Kidney (tissue), 13 donors: ENCODE measurements at regions not wholly inside any gene's neighbourhood (a gene's known extent, or its start where the extent isn't known, plus 50 kb on each side); places are given as distances from the start of the nearest gene placed in this dataset.

ENCODE experiments used
- DNase-seq, 5 donors: peaks; one replicate each; pipeline ENCODE4 v3.0.0-alpha.2; 2013 to 2020
- FAIRE-seq: peaks from 2 replicates; lab custom pipeline; 2012; peaks lifted over from hg19 to GRCh38; lab: Jason Lieb, UNC
- H3K27ac ChIP-seq, 2 donors: one replicate each; pipeline ENCODE4 v1.7.0; 2013; ENCODE audit warnings: low read depth in 2 of 2, low read length in 2 of 2, inconsistent platforms in 1 of 2
- H3K27me3 ChIP-seq: one replicate; pipeline ENCODE4 v1.7.1; 2013; ENCODE audit warnings: low read length, inconsistent platforms; ENCODE audit not compliant: control insufficient read depth, insufficient read depth
- H3K36me3 ChIP-seq, 3 donors: one replicate each; pipeline versions ENCODE4 v1.7.0 to v1.7.1; 2013; ENCODE audit warnings: low read length in 3 of 3, control low read depth in 1 of 3, inconsistent platforms in 1 of 3; ENCODE audit not compliant: insufficient read depth in 3 of 3, control insufficient read depth in 2 of 3
- H3K4me1 ChIP-seq, 3 donors: one replicate each; pipeline versions ENCODE4 v1.7.0 to v1.7.1; 2013; ENCODE audit warnings: low read length in 3 of 3, inconsistent platforms in 1 of 3, low read depth in 1 of 3; ENCODE audit not compliant: control insufficient read depth in 2 of 3, insufficient read depth in 2 of 3
- H3K4me3 ChIP-seq, 3 donors: one replicate each; pipeline versions ENCODE4 v1.7.0 to v1.8.1; 2013; ENCODE audit warnings: low read length in 3 of 3, control low read depth in 1 of 3, inconsistent platforms in 1 of 3
- H3K9ac ChIP-seq, 3 donors: one replicate each; pipeline versions ENCODE4 v1.7.0 to v1.7.1; 2013; ENCODE audit warnings: low read length in 3 of 3, control low read depth in 1 of 3, inconsistent platforms in 1 of 3
- H3K9me3 ChIP-seq, 3 donors: one replicate each; pipeline versions ENCODE4 v1.7.0 to v1.7.1; 2013; ENCODE audit warnings: low read length in 3 of 3, control low read depth in 1 of 3, inconsistent platforms in 1 of 3; ENCODE audit not compliant: control insufficient read depth in 2 of 3, insufficient read depth in 1 of 3
- CTCF ChIP-seq: IDR thresholded peaks from 3 replicates; pipeline ENCODE4 v1.5.1; 2012; ENCODE audit warnings: mild to moderate bottlenecking, moderate library complexity, borderline replicate concordance; ENCODE audit not compliant: insufficient read depth; ENCODE audit errors: extremely low read depth
- intact Hi-C: fragments of 100-400 bp; cut with DNase I; formaldehyde crosslinking; loops from one replicate; pipeline ENCODE4 v1.11.1; 2022
- donor health status: control.
- donor health status: control.
- donor health status: control.
- donor health status: control.
- donor health status: control.
- donor health status: DM: yes; HTN: yes; CAD: no.
- donor health status: Normal renal cell carcinoma (clear cell type).

- TF ChIP-seq CTCF, result no peak
- FAIRE-seq (no peak), DNase-seq (peak in 1 of 5 donors; percentile 25)
- Histone ChIP-seq H3K27ac (no peak overlapping the region), H3K27me3 (no peaks in the 10 kb centered on the region), H3K9me3 (peaks cover 0 to 12% (median 3%) of the 10 kb centered on the region in 3 donors), H3K36me3 (no peaks in the 10 kb centered on the region), H3K9ac (no peak overlapping the region), H3K4me1 (no peaks in the 10 kb centered on the region), H3K4me3 (no peak overlapping the region)
- intact Hi-C loops, result no loop called here
Observed at GRCh38 chr10:4141471-4141870, 356.5 kb upstream of the KLF6 start.

GRCh38 chr10:4138146-4138721, 353.2 kb upstream of the KLF6 start:
- no peak for DNase-seq
- intact Hi-C loops, result no loop called here
- Histone ChIP-seq H3K36me3 (no peaks in the 10 kb centered on the region), H3K27me3 (no peaks in the 10 kb centered on the region), H3K9me3 (peaks cover 0 to 12% (median 3%) of the 10 kb centered on the region in 3 donors), H3K9ac (no peak overlapping the region), H3K4me3 (no peak overlapping the region), H3K4me1 (no peaks in the 10 kb centered on the region), H3K27ac (no peak overlapping the region)
- FAIRE-seq, result no peak
- TF ChIP-seq CTCF, result no peak

- peaks cover 0 to 12% (median 3%) of the 10 kb centered on the region in 3 donors for H3K9me3 ChIP-seq
- peaks cover 0 to 1% (median 0%) of the 10 kb centered on the region in 3 donors for H3K4me1 ChIP-seq
- no peaks in the 10 kb centered on the region for H3K36me3 ChIP-seq
- no peak overlapping the region for H3K9ac ChIP-seq
- no peak overlapping the region for H3K4me3 ChIP-seq
- TF ChIP-seq CTCF, result no peak
- H3K27ac ChIP-seq, result no peak overlapping the region
- H3K27me3 ChIP-seq, result peaks cover under 1% of the 10 kb centered on the region
- intact Hi-C loops, result no loop called here
- FAIRE-seq (no peak), DNase-seq (no peak)
Observed at GRCh38 chr10:4137299-4137698, 352.3 kb upstream of the KLF6 start.

DNA sequence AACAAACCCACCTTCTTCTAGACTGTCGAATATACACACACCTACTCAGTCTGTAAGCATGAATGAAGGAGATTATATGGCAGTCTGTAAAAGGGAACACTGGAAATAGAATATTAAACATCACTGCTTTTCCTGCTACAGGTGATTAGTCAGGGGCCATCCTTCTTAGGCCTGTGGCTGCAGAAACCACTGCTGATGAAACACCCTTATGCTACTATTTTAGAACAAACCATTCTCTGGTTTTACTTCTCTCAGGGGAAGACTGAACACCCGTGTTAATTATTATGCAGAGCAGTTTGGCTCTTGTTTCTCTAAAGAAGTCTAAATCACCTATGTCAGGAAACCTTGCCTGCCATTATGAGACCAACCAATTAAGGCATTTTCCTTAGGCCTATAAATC, 351.1 kb upstream of the KLF6 start:
- intact Hi-C loops, result no loop called here
- no peak for FAIRE-seq

More for the DNA sequence above, 351.1 kb upstream of the KLF6 start:
- no peak overlapping the region for H3K27ac ChIP-seq
- no peak for TF ChIP-seq CTCF
- H3K9me3 ChIP-seq, result peaks cover 0 to 7% (median 3%) of the 10 kb centered on the region in 3 donors
- no peak overlapping the region for H3K4me3 ChIP-seq
- no peak for DNase-seq
- peaks cover 0 to 5% (median 0%) of the 10 kb centered on the region in 3 donors for H3K4me1 ChIP-seq
- H3K27me3 ChIP-seq, result peaks cover 4% of the 10 kb centered on the region
- no peak overlapping the region for H3K9ac ChIP-seq
- no peaks in the 10 kb centered on the region for H3K36me3 ChIP-seq
